HepG2 (cell line): ENCODE measurements at regions not wholly inside any gene's neighbourhood (a gene's known extent, or its start where the extent isn't known, plus 50 kb on each side); places are given as distances from the start of the nearest gene placed in this dataset.

Experiments used
- ATAC-seq: fragments of 200-7000 bp; cut with Tn5 transposase; 3 replicates; pipeline ENCODE4 v1.9.1; 2020; ENCODE audit warnings: mild to moderate bottlenecking, moderate library complexity
- BruUV-seq: library from RNA; stranded (reverse); fragments of 400-500 nt; replicated peaks from 2 replicates; lab custom pipeline; 2021; lab: Mats Ljungman, UMichigan
- CTCF ChIA-PET: fragments of 300-600 bp; formaldehyde crosslinking; extraction: SDS; loops from one replicate; lab custom pipeline; 2021; ENCODE audit warnings: low total read pairs, inconsistent platforms, low intra/inter-chr PET ratio; lab: Yijun Ruan, JAX
- POLR2A ChIA-PET: fragments of 350-600 bp; sonication (Branson Sonifier 250); formaldehyde crosslinking; loops from one replicate; lab custom pipeline; 2020; ENCODE audit warnings: antibody characterized with exemption, inconsistent platforms; lab: Yijun Ruan, JAX
- DNase-seq: peaks from one replicate; pipeline ENCODE4 v3.0.0-alpha.2; 2015; ENCODE audit warnings: low spot score
- FAIRE-seq: peaks from 3 replicates; lab custom pipeline; 2011; peaks lifted over from hg19 to GRCh38; lab: Jason Lieb, UNC
- H2AFZ ChIP-seq: one replicate; pipeline ENCODE4 v1.6.1; 2011; ENCODE audit warnings: low read length, inconsistent platforms
- H3K27ac ChIP-seq: fragments of 300-600 bp; 3 replicates; pipeline ENCODE4 v1.8.0; 2011; ENCODE audit warnings: mixed run types, mild to moderate bottlenecking, mixed read lengths, low read length, inconsistent platforms; ENCODE audit not compliant: insufficient read depth; ENCODE audit errors: extremely low read length
- H3K27me3 ChIP-seq, 2 experiments: fragments of 200-600 bp in 1 of 2; 2 replicates in 1 of 2; 3 replicates in 1 of 2; pipeline versions ENCODE4 v1.6.0 to v1.8.0; 2011; ENCODE audit warnings: low read length in 2 of 2, mild to moderate bottlenecking in 2 of 2, moderate library complexity in 2 of 2, inconsistent platforms in 1 of 2; ENCODE audit not compliant: insufficient read depth in 2 of 2, control insufficient read depth in 1 of 2
- H3K36me3 ChIP-seq, 2 experiments: fragments of 200-600 bp in 1 of 2; replicated peaks in 1 of 2; 2 replicates in 1 of 2; 3 replicates in 1 of 2; pipeline versions ENCODE4 v1.5.1 to v1.8.0; 2011; ENCODE audit warnings: low read length in 2 of 2, inconsistent platforms in 1 of 2; ENCODE audit not compliant: insufficient read depth in 2 of 2, control insufficient read depth in 1 of 2
- H3K4me1 ChIP-seq: 2 replicates; pipeline ENCODE4 v1.5.1; 2012; ENCODE audit warnings: low read length, inconsistent platforms; ENCODE audit not compliant: insufficient read depth
- H3K4me2 ChIP-seq: 2 replicates; pipeline ENCODE4 v1.6.0; 2011; ENCODE audit warnings: low read depth, low read length, inconsistent platforms
- H3K4me3 ChIP-seq, 3 experiments: fragments of 200-600 bp in 1 of 3; sonication (generic), shearing (Covaris generic) in 1 of 3; replicated peaks in 1 of 3; 2 replicates each; pipeline ENCODE4 v1.5.1; 2011 to 2016; ENCODE audit warnings: low read length in 3 of 3, inconsistent platforms in 2 of 3, low read depth in 2 of 3, mild to moderate bottlenecking in 2 of 3, control low read depth in 1 of 3, mixed read lengths in 1 of 3; ENCODE audit not compliant: insufficient read depth in 1 of 3
- H3K79me2 ChIP-seq: one replicate; pipeline ENCODE4 v1.6.1; 2011; ENCODE audit warnings: low read length, inconsistent platforms; ENCODE audit not compliant: insufficient read depth
- H3K9ac ChIP-seq: 2 replicates; pipeline ENCODE4 v1.6.0; 2011; ENCODE audit warnings: mild to moderate bottlenecking, low read depth, low read length, inconsistent platforms; ENCODE audit not compliant: insufficient read depth
- H3K9me3 ChIP-seq: 2 replicates; pipeline ENCODE4 v1.5.1; 2012; ENCODE audit warnings: mild to moderate bottlenecking, low read length
- H4K20me1 ChIP-seq: 2 replicates; pipeline ENCODE4 v1.6.0; 2011; ENCODE audit warnings: inconsistent platforms, mild to moderate bottlenecking, low read length, moderate library complexity; ENCODE audit not compliant: insufficient read depth
- CREBL2 ChIP-seq: sonication (generic); formaldehyde crosslinking; IDR thresholded peaks from 2 replicates; pipeline ENCODE4 v1.8.1; 2023; ENCODE audit warnings: missing genetic modification reagents, mild to moderate bottlenecking, borderline replicate concordance
- CSRNP1 ChIP-seq: sonication (generic); formaldehyde crosslinking; IDR thresholded peaks from 2 replicates; pipeline ENCODE4 v1.8.1; 2023; ENCODE audit warnings: mild to moderate bottlenecking, missing genetic modification reagents
- MATR3 ChIP-seq: sonication (generic); formaldehyde crosslinking; IDR thresholded peaks from 2 replicates; pipeline ENCODE4 v1.4.0; 2020; ENCODE audit warnings: missing genetic modification reagents
- REL ChIP-seq: sonication (generic); formaldehyde crosslinking; conservative IDR thresholded peaks from 2 replicates; pipeline ENCODE4 v1.8.0; 2022; ENCODE audit warnings: mild to moderate bottlenecking, missing genetic modification reagents, moderate library complexity
- STAG1 ChIP-seq: sonication (generic); formaldehyde crosslinking; IDR thresholded peaks from 2 replicates; pipeline ENCODE4 v1.4.0; 2020; ENCODE audit warnings: missing genetic modification reagents
- THAP9 ChIP-seq: sonication (generic); formaldehyde crosslinking; IDR thresholded peaks from 2 replicates; pipeline ENCODE4; 2020; ENCODE audit warnings: missing genetic modification reagents, mild to moderate bottlenecking, borderline replicate concordance
- ZNF12 ChIP-seq: sonication (generic); formaldehyde crosslinking; IDR thresholded peaks from 2 replicates; pipeline ENCODE4 v1.5.0; 2020; ENCODE audit warnings: missing genetic modification reagents
- ZNF160 ChIP-seq: sonication (generic); formaldehyde crosslinking; IDR thresholded peaks from 2 replicates; pipeline ENCODE4 v1.8.0; 2022; ENCODE audit warnings: mild to moderate bottlenecking, inconsistent platforms, missing genetic modification reagents
- ZNF205 ChIP-seq: IDR thresholded peaks from 2 replicates; pipeline ENCODE4 v1.6.1; 2018; ENCODE audit warnings: missing biosample characterization, missing genetic modification reagents
- ZNF234 ChIP-seq: sonication (generic); formaldehyde crosslinking; conservative IDR thresholded peaks from 2 replicates; pipeline ENCODE4 v1.5.1; 2020; ENCODE audit warnings: mild to moderate bottlenecking, missing genetic modification reagents
- WGBS: methylation state at CpG from one replicate; pipeline ENCODE4 v1.1.6; 2017; ENCODE audit warnings: low lambda C conversion rate; 5-methylcytosine and 5-hydroxymethylcytosine counted together
- in situ Hi-C: cut with HindIII; loops from 2 replicates; pipeline ENCODE4 v1.10.0; 2017; ENCODE audit warnings: low pct_unique_long_range_greater_than_20kb; ENCODE audit not compliant: extremely low pct_ligation_motif_present
- intact Hi-C: fragments of 100-400 bp; cut with micrococcal nuclease; formaldehyde crosslinking; loops from one replicate; pipeline ENCODE4 v1.10.0; 2022; ENCODE audit not compliant: unreplicated experiment

GRCh38 chr14:81927070-81927469, 393.4 kb upstream of the SEL1L start:
- H2AFZ ChIP-seq = no peak overlapping the region
- in situ Hi-C loops (no loop called here), intact Hi-C loops (no loop called here)
- H3K79me2 ChIP-seq = no peaks in the 10 kb centered on the region
- H3K9ac ChIP-seq = no peak overlapping the region
- no peak for FAIRE-seq
- no peaks in the 10 kb centered on the region for H3K27me3 ChIP-seq
- H3K4me3 ChIP-seq = no peak overlapping the region
- TF ChIP-seq CREBL2 (no peak), STAG1 (peak; percentile 30; the same call in 1 of the 2 replicates), CSRNP1 (no peak), ZNF234 (CRISPR knock-in tag) (no peak), ZNF12 (CRISPR knock-in tag) (no peak)
- H3K36me3 ChIP-seq = no peaks in the 10 kb centered on the region
- H3K27ac ChIP-seq = no peak overlapping the region
- H3K4me2 ChIP-seq = no peak overlapping the region
- POLR2A ChIA-PET = no interaction called here
- ATAC-seq = no peak
- CTCF ChIA-PET = no interaction called here
- 0% methylated on average over 1 of the region's 1 CpG for WGBS
- H4K20me1 ChIP-seq = no peaks in the 10 kb centered on the region
- no peaks in the 10 kb centered on the region for H3K4me1 ChIP-seq
- DNase-seq = no peak
- BruUV-seq = no TSS peak
- H3K9me3 ChIP-seq = peaks cover 62% of the 10 kb centered on the region

GRCh38 chr14:81931828-81932227, 398.2 kb upstream of the SEL1L start:
- WGBS = 2% methylated on average over 1 of the region's 1 CpG
- no peak for FAIRE-seq
- Histone ChIP-seq H3K4me1 (no peaks in the 10 kb centered on the region), H3K9ac (no peak overlapping the region), H3K4me2 (no peak overlapping the region), H4K20me1 (no peaks in the 10 kb centered on the region), H2AFZ (no peak overlapping the region), H3K36me3 (no peaks in the 10 kb centered on the region), H3K27ac (no peak overlapping the region), H3K4me3 (no peak overlapping the region), H3K27me3 (no peaks in the 10 kb centered on the region), H3K9me3 (peaks cover 74% of the 10 kb centered on the region), H3K79me2 (no peaks in the 10 kb centered on the region)
- TF ChIP-seq REL (CRISPR knock-in tag) (no peak), MATR3 (no peak), ZNF160 (CRISPR knock-in tag) (no peak), ZNF205 (CRISPR knock-in tag) (no peak), THAP9 (no peak)
- BruUV-seq = no TSS peak
- intact Hi-C loops (no loop called here), in situ Hi-C loops (no loop called here)
- no peak for DNase-seq
- no peak for ATAC-seq
- CTCF ChIA-PET = no interaction called here
- POLR2A ChIA-PET = no interaction called here
